HL-60 (cell line): ENCODE measurements at regions not wholly inside any gene's neighbourhood (a gene's known extent, or its start where the extent isn't known, plus 50 kb on each side); places are given as distances from the start of the nearest gene placed in this dataset.

Experiments
- CTCF ChIP-seq: IDR thresholded peaks from one replicate; pipeline ENCODE4 v1.5.1; 2011; ENCODE audit warnings: low read length, control low read depth, inconsistent platforms; ENCODE audit not compliant: insufficient read depth
- GABPA ChIP-seq: IDR thresholded peaks from 2 replicates; pipeline ENCODE4 v1.6.1; 2012; ENCODE audit warnings: low read depth
- POLR2AphosphoS5 ChIP-seq: IDR thresholded peaks from 2 replicates; pipeline ENCODE4 v1.6.1; 2012; ENCODE audit warnings: low read depth
- REST ChIP-seq: IDR thresholded peaks from 2 replicates; pipeline ENCODE4 v1.6.1; 2012; ENCODE audit warnings: low read depth; ENCODE audit not compliant: insufficient replicate concordance
- SPI1 ChIP-seq: IDR thresholded peaks from 2 replicates; pipeline ENCODE4 v1.6.1; 2012; ENCODE audit warnings: low read depth, mild to moderate bottlenecking, borderline replicate concordance

- TF ChIP-seq CTCF (no peak), GABPA (no peak), POLR2AphosphoS5 (no peak), SPI1 (no peak), REST (no peak)
Measured at GRCh38 chrY:15440696-15441408, 916.5 kb downstream of the NLGN4Y start.
